HT-29 (cell line): ENCODE measurements at regions not wholly inside any gene's neighbourhood (a gene's known extent, or its start where the extent isn't known, plus 50 kb on each side); places are given as distances from the start of the nearest gene placed in this dataset.

Experiments
- DNase-seq: peaks from one replicate; pipeline ENCODE4 v3.0.0-alpha.2; 2015; ENCODE audit warnings: low spot score

GRCh38 chr7:46177821-46178220 is 256.7 kb upstream of the IGFBP3 start:
- no peak for DNase-seq

GRCh38 chr7:46175221-46175620 is 254.1 kb upstream of the IGFBP3 start:
- DNase-seq, result no peak

- DNase-seq, result no peak
These were observed 253.1 kb upstream of the IGFBP3 start for GRCh38 chr7:46174196-46174580.

GRCh38 chr7:46173476-46174195 is 252.6 kb upstream of the IGFBP3 start:
- no peak for DNase-seq

- DNase-seq, result no peak
These were observed 249.7 kb upstream of the IGFBP3 start for GRCh38 chr7:46170792-46171191.

- no peak for DNase-seq
These were observed 248.9 kb upstream of the IGFBP3 start for GRCh38 chr7:46170021-46170420.

GRCh38 chr7:46169384-46169755 is 248.3 kb upstream of the IGFBP3 start:
- DNase-seq, result no peak

- DNase-seq, result no peak
These were observed 247.8 kb upstream of the IGFBP3 start for GRCh38 chr7:46168671-46169383.

- DNase-seq, result no peak
These were observed 247.2 kb upstream of the IGFBP3 start for GRCh38 chr7:46168231-46168630.

GRCh38 chr7:46165276-46165675 is 244.2 kb upstream of the IGFBP3 start:
- no peak for DNase-seq

- no peak for DNase-seq
These were observed 243.6 kb upstream of the IGFBP3 start for GRCh38 chr7:46164629-46165028.

GRCh38 chr7:46163246-46163645 is 242.2 kb upstream of the IGFBP3 start:
- no peak for DNase-seq

- DNase-seq, result no peak
These were observed 241.5 kb upstream of the IGFBP3 start for GRCh38 chr7:46162609-46163008.

GRCh38 chr7:46160861-46161260 is 239.8 kb upstream of the IGFBP3 start:
- DNase-seq, result no peak

GRCh38 chr7:46157931-46158330 is 236.9 kb upstream of the IGFBP3 start:
- DNase-seq, result no peak

GRCh38 chr7:46157404-46157803 is 236.3 kb upstream of the IGFBP3 start:
- no peak for DNase-seq

GRCh38 chr7:46156853-46157252 is 235.8 kb upstream of the IGFBP3 start:
- no peak for DNase-seq

- no peak for DNase-seq
These were observed 235.0 kb upstream of the IGFBP3 start for GRCh38 chr7:46156086-46156485.

- DNase-seq, result peak; percentile 69
These were observed 234.3 kb upstream of the IGFBP3 start for GRCh38 chr7:46155367-46155766.

- peak; percentile 22 for DNase-seq
These were observed 233.1 kb upstream of the IGFBP3 start for GRCh38 chr7:46153951-46154787.

GRCh38 chr7:46153583-46153950 is 232.5 kb upstream of the IGFBP3 start:
- no peak for DNase-seq

GRCh38 chr7:46152696-46153095 is 231.6 kb upstream of the IGFBP3 start:
- DNase-seq, result peak; percentile 29

GRCh38 chr7:46150721-46151120 is 229.6 kb upstream of the IGFBP3 start:
- DNase-seq, result no peak
